ENCODE measurements at regions not wholly inside any gene's neighbourhood (a gene's known extent, or its start where the extent isn't known, plus 50 kb on each side); places are given as distances from the start of the nearest gene placed in this dataset.
"Not testable (repeated sequence)": the region's sequence is repeated elsewhere in the genome, so short reads cannot be mapped to it uniquely, and the experiment has no call there.

GRCh38 chrY:20042993-20043392, 298.5 kb upstream of the KDM5D start:
- Histone ChIP-seq H3K4me1 (ENCODE audit: control insufficient read depth, insufficient read depth, low read length, unreplicated experiment) (no peaks in the 10 kb centered on the region), H3K36me3 (ENCODE audit: insufficient read depth, low read length) (no peaks in the 10 kb centered on the region), H3K79me2 (ENCODE audit: control insufficient read depth, insufficient read depth, low read length, unreplicated experiment) (no peaks in the 10 kb centered on the region), H2AFZ (ENCODE audit: low read length, unreplicated experiment) (no peak overlapping the region), H3K4me3 (ENCODE audit: low read depth, low read length) (no peak overlapping the region), H3K27ac (ENCODE audit: low read depth, low read length) (no peak overlapping the region), H3K27me3 (ENCODE audit: insufficient read depth, low read length) (no peaks in the 10 kb centered on the region)

GRCh38 chrY:20025676-20026075, 281.1 kb upstream of the KDM5D start:
- Histone ChIP-seq H3K27me3 (ENCODE audit: insufficient read depth, low read length) (no peaks in the 10 kb centered on the region), H3K79me2 (ENCODE audit: control insufficient read depth, insufficient read depth, low read length, unreplicated experiment) (no peaks in the 10 kb centered on the region), H3K36me3 (ENCODE audit: insufficient read depth, low read length) (no peaks in the 10 kb centered on the region), H3K27ac (ENCODE audit: low read depth, low read length) (no peak overlapping the region), H3K4me3 (ENCODE audit: low read depth, low read length) (no peak overlapping the region), H2AFZ (ENCODE audit: low read length, unreplicated experiment) (no peak overlapping the region), H3K4me1 (ENCODE audit: control insufficient read depth, insufficient read depth, low read length, unreplicated experiment) (no peaks in the 10 kb centered on the region)

GRCh38 chrY:19993410-19993809, 248.9 kb upstream of the KDM5D start:
- H3K4me3 ChIP-seq (ENCODE audit: low read depth, low read length); H3K27ac ChIP-seq (ENCODE audit: low read depth, low read length); H2AFZ ChIP-seq (ENCODE audit: low read length, unreplicated experiment); H3K4me1 ChIP-seq (ENCODE audit: control insufficient read depth, insufficient read depth, low read length, unreplicated experiment); H3K27me3 ChIP-seq (ENCODE audit: insufficient read depth, low read length); H3K79me2 ChIP-seq (ENCODE audit: control insufficient read depth, insufficient read depth, low read length, unreplicated experiment); H3K36me3 ChIP-seq (ENCODE audit: insufficient read depth, low read length): not testable (repeated sequence)

GRCh38 chrY:19973012-19973411, 228.5 kb upstream of the KDM5D start:
- no peaks in the 10 kb centered on the region for H3K27me3 ChIP-seq (ENCODE audit: insufficient read depth, low read length)
- no peak overlapping the region for H3K27ac ChIP-seq (ENCODE audit: low read depth, low read length)
- no peaks in the 10 kb centered on the region for H3K79me2 ChIP-seq (ENCODE audit: control insufficient read depth, insufficient read depth, low read length, unreplicated experiment)
- H3K4me3 ChIP-seq (ENCODE audit: low read depth, low read length) = no peak overlapping the region
- H3K36me3 ChIP-seq (ENCODE audit: insufficient read depth, low read length) = no peaks in the 10 kb centered on the region
- H2AFZ ChIP-seq (ENCODE audit: low read length, unreplicated experiment) = no peak overlapping the region
- no peaks in the 10 kb centered on the region for H3K4me1 ChIP-seq (ENCODE audit: control insufficient read depth, insufficient read depth, low read length, unreplicated experiment)

- no peaks in the 10 kb centered on the region for H3K36me3 ChIP-seq (ENCODE audit: insufficient read depth, low read length)
- no peaks in the 10 kb centered on the region for H3K27me3 ChIP-seq (ENCODE audit: insufficient read depth, low read length)
Observed at GRCh38 chrY:19947702-19948101, 203.2 kb upstream of the KDM5D start.

GRCh38 chrY:19899011-19899410, 154.5 kb upstream of the KDM5D start:
- Histone ChIP-seq H3K79me2 (ENCODE audit: control insufficient read depth, insufficient read depth, low read length, unreplicated experiment) (no peaks in the 10 kb centered on the region), H2AFZ (ENCODE audit: low read length, unreplicated experiment) (no peak overlapping the region), H3K4me3 (ENCODE audit: low read depth, low read length) (no peak overlapping the region), H3K36me3 (ENCODE audit: insufficient read depth, low read length) (no peaks in the 10 kb centered on the region), H3K27me3 (ENCODE audit: insufficient read depth, low read length) (no peaks in the 10 kb centered on the region), H3K4me1 (ENCODE audit: control insufficient read depth, insufficient read depth, low read length, unreplicated experiment) (no peaks in the 10 kb centered on the region), H3K27ac (ENCODE audit: low read depth, low read length) (no peak overlapping the region)

More at GRCh38 chrY:19947702-19948101, 203.2 kb upstream of the KDM5D start:
- no peak overlapping the region for H2AFZ ChIP-seq (ENCODE audit: low read length, unreplicated experiment)
- no peak overlapping the region for H3K27ac ChIP-seq (ENCODE audit: low read depth, low read length)
- no peaks in the 10 kb centered on the region for H3K4me1 ChIP-seq (ENCODE audit: control insufficient read depth, insufficient read depth, low read length, unreplicated experiment)
- no peak overlapping the region for H3K4me3 ChIP-seq (ENCODE audit: low read depth, low read length)
- no peaks in the 10 kb centered on the region for H3K79me2 ChIP-seq (ENCODE audit: control insufficient read depth, insufficient read depth, low read length, unreplicated experiment)

- H3K4me1 ChIP-seq (ENCODE audit: control insufficient read depth, insufficient read depth, low read length, unreplicated experiment) = no peaks in the 10 kb centered on the region
Observed at GRCh38 chrY:19892076-19892964, 147.8 kb upstream of the KDM5D start.

GRCh38 chrY:19882145-19882544, 137.6 kb upstream of the KDM5D start:
- Histone ChIP-seq H3K79me2 (ENCODE audit: control insufficient read depth, insufficient read depth, low read length, unreplicated experiment) (no peaks in the 10 kb centered on the region), H3K27me3 (ENCODE audit: insufficient read depth, low read length) (no peaks in the 10 kb centered on the region), H3K4me3 (ENCODE audit: low read depth, low read length) (no peak overlapping the region), H3K36me3 (ENCODE audit: insufficient read depth, low read length) (no peaks in the 10 kb centered on the region), H2AFZ (ENCODE audit: low read length, unreplicated experiment) (no peak overlapping the region), H3K27ac (ENCODE audit: low read depth, low read length) (no peak overlapping the region), H3K4me1 (ENCODE audit: control insufficient read depth, insufficient read depth, low read length, unreplicated experiment) (no peaks in the 10 kb centered on the region)

More at GRCh38 chrY:19892076-19892964, 147.8 kb upstream of the KDM5D start:
- H3K27ac ChIP-seq (ENCODE audit: low read depth, low read length) = no peak overlapping the region
- H3K79me2 ChIP-seq (ENCODE audit: control insufficient read depth, insufficient read depth, low read length, unreplicated experiment) = no peaks in the 10 kb centered on the region
- no peaks in the 10 kb centered on the region for H3K27me3 ChIP-seq (ENCODE audit: insufficient read depth, low read length)
- H3K4me3 ChIP-seq (ENCODE audit: low read depth, low read length) = no peak overlapping the region
- H3K36me3 ChIP-seq (ENCODE audit: insufficient read depth, low read length) = no peaks in the 10 kb centered on the region
- no peak overlapping the region for H2AFZ ChIP-seq (ENCODE audit: low read length, unreplicated experiment)

- Histone ChIP-seq H3K4me3 (ENCODE audit: low read depth, low read length) (no peak overlapping the region), H3K36me3 (ENCODE audit: insufficient read depth, low read length) (no peaks in the 10 kb centered on the region), H2AFZ (ENCODE audit: low read length, unreplicated experiment) (no peak overlapping the region), H3K27ac (ENCODE audit: low read depth, low read length) (no peak overlapping the region), H3K4me1 (ENCODE audit: control insufficient read depth, insufficient read depth, low read length, unreplicated experiment) (no peaks in the 10 kb centered on the region), H3K27me3 (ENCODE audit: insufficient read depth, low read length) (no peaks in the 10 kb centered on the region), H3K79me2 (ENCODE audit: control insufficient read depth, insufficient read depth, low read length, unreplicated experiment) (no peaks in the 10 kb centered on the region)
Observed at GRCh38 chrY:19869715-19870114, 125.2 kb upstream of the KDM5D start.

GRCh38 chrY:19869281-19869680, 124.8 kb upstream of the KDM5D start:
- H3K4me3 ChIP-seq (ENCODE audit: low read depth, low read length) = no peak overlapping the region
- no peak overlapping the region for H3K27ac ChIP-seq (ENCODE audit: low read depth, low read length)
- no peaks in the 10 kb centered on the region for H3K79me2 ChIP-seq (ENCODE audit: control insufficient read depth, insufficient read depth, low read length, unreplicated experiment)
- no peaks in the 10 kb centered on the region for H3K27me3 ChIP-seq (ENCODE audit: insufficient read depth, low read length)
- no peaks in the 10 kb centered on the region for H3K4me1 ChIP-seq (ENCODE audit: control insufficient read depth, insufficient read depth, low read length, unreplicated experiment)
- H3K36me3 ChIP-seq (ENCODE audit: insufficient read depth, low read length) = no peaks in the 10 kb centered on the region
- H2AFZ ChIP-seq (ENCODE audit: low read length, unreplicated experiment) = no peak overlapping the region

- Histone ChIP-seq H3K4me3 (ENCODE audit: low read depth, low read length) (no peak overlapping the region), H3K4me1 (ENCODE audit: control insufficient read depth, insufficient read depth, low read length, unreplicated experiment) (no peaks in the 10 kb centered on the region), H3K36me3 (ENCODE audit: insufficient read depth, low read length) (no peaks in the 10 kb centered on the region)
Observed at GRCh38 chrY:19868647-19869046, 124.1 kb upstream of the KDM5D start.

More at GRCh38 chrY:19868647-19869046, 124.1 kb upstream of the KDM5D start:
- no peaks in the 10 kb centered on the region for H3K27me3 ChIP-seq (ENCODE audit: insufficient read depth, low read length)
- no peaks in the 10 kb centered on the region for H3K79me2 ChIP-seq (ENCODE audit: control insufficient read depth, insufficient read depth, low read length, unreplicated experiment)
- H3K27ac ChIP-seq (ENCODE audit: low read depth, low read length) = no peak overlapping the region
- H2AFZ ChIP-seq (ENCODE audit: low read length, unreplicated experiment) = no peak overlapping the region
